ENCODE measurements at regions not wholly inside any gene's neighbourhood (a gene's known extent, or its start where the extent isn't known, plus 50 kb on each side); places are given as distances from the start of the nearest gene placed in this dataset.

GRCh38 chr2:39531220-39531777, 94.2 kb upstream of the MAP4K3 start:
- TF ChIP-seq CTCF (conservative IDR thresholded peaks at IDR 0.05) (no peak), EZH2 (IDR thresholded peaks at IDR 0.05; ENCODE audit: low read depth) (no peak)
